ENCODE measurements at regions not wholly inside any gene's neighbourhood (a gene's known extent, or its start where the extent isn't known, plus 50 kb on each side); places are given as distances from the start of the nearest gene placed in this dataset.

- TF ChIP-seq TAF1 (IDR thresholded peaks at IDR 0.05; ENCODE audit: low read depth) (no peak), EP300 (IDR thresholded peaks at IDR 0.05; ENCODE audit: borderline replicate concordance) (no peak), ZBTB7A (IDR thresholded peaks at IDR 0.05; ENCODE audit: low read depth) (no peak), MAX (IDR thresholded peaks at IDR 0.05) (no peak)
These were observed 376.8 kb downstream of the BCOR start for GRCh38 chrX:39720945-39721344.

Data from Ishikawa (cell line).